Astrocyte of the spinal cord (primary cell): ENCODE measurements at regions not wholly inside any gene's neighbourhood (a gene's known extent, or its start where the extent isn't known, plus 50 kb on each side); places are given as distances from the start of the nearest gene placed in this dataset.

Experiments
- DNase-seq: peaks from one replicate; pipeline ENCODE4 v3.0.0; 2011; ENCODE audit warnings: low read depth, low spot score
- H3K4me3 ChIP-seq: 2 replicates; pipeline ENCODE4 v1.5.1; 2011; ENCODE audit warnings: low read depth, mild to moderate bottlenecking, low read length, moderate library complexity
- in situ Hi-C: cut with HindIII; loops from 2 replicates; pipeline ENCODE4 v1.10.0; 2017; ENCODE audit warnings: low sequenced_read_pairs
- TF ChIP-seq, protein P1 (sequence below): IDR thresholded peaks from 2 replicates; pipeline ENCODE4 v1.5.1; 2012; ENCODE audit warnings: low read depth, mild to moderate bottlenecking, low read length, inconsistent platforms

DNA sequence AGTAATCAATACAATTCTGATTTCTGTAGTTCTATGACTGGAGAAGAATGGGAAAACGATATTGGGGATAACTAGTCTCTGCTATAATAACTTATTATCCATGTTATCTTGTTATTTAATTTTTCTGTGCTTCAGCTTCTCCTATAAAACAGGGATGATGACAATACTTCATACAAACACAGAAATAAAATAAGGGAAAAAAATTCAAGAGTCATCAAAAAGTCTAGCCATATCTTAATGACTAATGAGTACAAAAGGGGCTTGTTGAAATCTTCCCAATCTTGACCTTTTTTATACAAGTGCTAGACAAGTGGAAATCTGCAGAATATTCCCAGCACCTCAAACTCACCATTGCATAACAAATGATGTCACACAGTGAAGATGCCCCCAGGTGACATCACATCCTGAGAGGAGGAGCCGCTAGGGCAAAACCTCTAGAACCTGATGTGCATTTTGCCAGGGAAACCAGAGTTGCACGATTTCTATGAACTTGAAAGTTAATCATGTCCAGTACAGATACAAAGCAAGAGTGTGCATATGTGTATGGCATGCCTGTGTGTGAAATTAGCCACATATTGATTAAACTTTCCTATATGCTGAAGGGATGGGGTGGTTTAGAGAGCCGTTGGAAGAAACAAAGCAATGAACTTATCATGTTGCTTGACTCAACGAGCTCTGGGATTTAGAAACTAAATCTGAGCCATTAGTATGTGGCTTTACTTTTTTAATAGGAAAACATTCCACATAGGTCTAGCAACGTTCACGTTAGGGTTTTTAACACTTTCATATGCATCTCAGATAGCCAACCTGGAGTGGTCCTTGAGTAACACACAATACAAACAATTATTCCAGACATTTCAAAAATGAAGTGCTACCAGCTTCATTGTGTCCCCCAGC is 278.9 kb downstream of the SLC4A3 start:
- no peak for DNase-seq
- in situ Hi-C loops = no loop called here
- H3K4me3 ChIP-seq = no peak overlapping the region
- TF ChIP-seq, protein P1, sequence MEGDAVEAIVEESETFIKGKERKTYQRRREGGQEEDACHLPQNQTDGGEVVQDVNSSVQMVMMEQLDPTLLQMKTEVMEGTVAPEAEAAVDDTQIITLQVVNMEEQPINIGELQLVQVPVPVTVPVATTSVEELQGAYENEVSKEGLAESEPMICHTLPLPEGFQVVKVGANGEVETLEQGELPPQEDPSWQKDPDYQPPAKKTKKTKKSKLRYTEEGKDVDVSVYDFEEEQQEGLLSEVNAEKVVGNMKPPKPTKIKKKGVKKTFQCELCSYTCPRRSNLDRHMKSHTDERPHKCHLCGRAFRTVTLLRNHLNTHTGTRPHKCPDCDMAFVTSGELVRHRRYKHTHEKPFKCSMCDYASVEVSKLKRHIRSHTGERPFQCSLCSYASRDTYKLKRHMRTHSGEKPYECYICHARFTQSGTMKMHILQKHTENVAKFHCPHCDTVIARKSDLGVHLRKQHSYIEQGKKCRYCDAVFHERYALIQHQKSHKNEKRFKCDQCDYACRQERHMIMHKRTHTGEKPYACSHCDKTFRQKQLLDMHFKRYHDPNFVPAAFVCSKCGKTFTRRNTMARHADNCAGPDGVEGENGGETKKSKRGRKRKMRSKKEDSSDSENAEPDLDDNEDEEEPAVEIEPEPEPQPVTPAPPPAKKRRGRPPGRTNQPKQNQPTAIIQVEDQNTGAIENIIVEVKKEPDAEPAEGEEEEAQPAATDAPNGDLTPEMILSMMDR = no peak

DNA sequence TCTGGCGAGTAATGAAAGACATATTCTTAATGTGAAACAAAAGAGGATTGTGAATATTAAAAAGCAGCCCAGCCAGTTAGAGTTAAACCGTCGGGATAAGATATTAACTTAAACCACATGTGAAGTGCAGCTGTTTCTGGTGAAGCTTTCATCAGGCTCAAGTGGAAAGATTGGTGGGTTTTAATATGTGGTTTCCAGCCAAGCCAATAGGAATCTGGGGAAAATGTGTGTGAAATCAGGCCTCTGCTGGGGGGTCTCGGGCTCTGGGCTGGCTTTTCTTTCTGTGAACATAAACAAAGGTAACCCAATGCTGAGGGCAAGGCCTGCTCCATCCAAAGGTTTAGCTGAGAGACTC is 279.6 kb downstream of the SLC4A3 start:
- in situ Hi-C loops = no loop called here

DNA sequence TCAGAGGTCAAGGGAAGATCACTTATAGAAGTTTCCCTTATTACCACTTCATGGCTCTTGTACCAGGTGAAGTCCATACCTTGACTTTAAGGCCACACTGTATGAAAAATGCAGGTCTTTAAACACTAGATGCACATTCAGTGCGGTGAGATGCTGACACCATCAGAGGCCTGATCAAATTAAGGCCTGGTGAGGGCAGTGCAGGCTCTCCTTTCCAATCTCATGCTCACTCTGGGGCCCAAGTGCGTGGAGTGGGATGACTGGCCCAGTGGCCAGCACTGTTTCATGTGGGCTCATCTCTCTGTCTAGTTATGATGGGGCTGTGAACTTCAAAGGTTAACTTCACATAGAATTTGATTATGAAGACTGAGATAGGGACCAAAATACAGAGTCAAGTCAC is 281.1 kb downstream of the SLC4A3 start:
- H3K4me3 ChIP-seq = no peak overlapping the region
- in situ Hi-C loops = no loop called here
- TF ChIP-seq, protein P1 = no peak
- no peak for DNase-seq

More for the DNA sequence above, 279.6 kb downstream of the SLC4A3 start:
- TF ChIP-seq, protein P1 = no peak
- DNase-seq = no peak
- no peak overlapping the region for H3K4me3 ChIP-seq

DNA sequence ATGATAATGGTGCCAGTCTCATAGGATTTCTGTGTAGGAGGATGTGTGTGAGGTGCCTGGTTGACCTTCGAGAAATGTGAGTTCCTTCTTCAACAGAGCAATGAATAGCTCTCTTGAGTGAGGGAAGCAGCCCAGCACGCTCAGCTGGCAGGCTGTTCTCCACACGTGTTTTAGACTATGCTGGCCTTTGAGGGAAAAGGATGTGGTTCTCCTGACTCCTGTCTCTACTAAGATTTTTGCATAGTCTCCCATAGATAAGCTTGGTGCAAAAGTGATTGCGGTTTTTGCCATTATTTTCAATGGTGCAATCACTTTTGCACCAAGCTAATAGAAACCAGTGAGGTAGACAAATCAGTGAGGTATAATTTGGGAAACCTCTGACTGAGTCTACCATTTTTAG is 284.1 kb downstream of the SLC4A3 start:
- H3K4me3 ChIP-seq = no peak overlapping the region
- in situ Hi-C loops = no loop called here
- DNase-seq = no peak
- TF ChIP-seq, protein P1 = no peak

DNA sequence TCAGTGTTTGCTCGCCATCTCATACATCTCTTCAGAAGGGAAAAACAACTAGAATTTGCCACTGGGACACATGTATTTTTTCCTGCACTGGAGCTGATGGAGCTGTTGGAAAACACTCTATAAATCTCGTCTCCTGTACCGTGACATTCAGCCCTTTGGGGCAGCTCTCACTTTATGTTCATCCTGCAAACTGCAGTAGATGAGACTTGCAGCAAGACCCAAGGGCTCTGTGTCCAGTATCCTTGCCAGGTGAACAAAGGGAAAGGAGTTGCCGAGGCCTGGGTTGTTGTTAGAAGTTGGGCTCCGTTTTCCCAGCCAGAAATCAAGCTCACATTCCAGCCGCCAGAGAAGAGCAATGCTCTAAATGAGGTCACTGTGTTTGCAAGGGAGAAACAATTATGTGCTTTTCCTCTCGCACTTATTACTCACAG is 285.1 kb downstream of the SLC4A3 start:
- TF ChIP-seq, protein P1 = peak; percentile 61
- H3K4me3 ChIP-seq = no peak overlapping the region
- in situ Hi-C loops = no loop called here
- peak; percentile 56 for DNase-seq

DNA sequence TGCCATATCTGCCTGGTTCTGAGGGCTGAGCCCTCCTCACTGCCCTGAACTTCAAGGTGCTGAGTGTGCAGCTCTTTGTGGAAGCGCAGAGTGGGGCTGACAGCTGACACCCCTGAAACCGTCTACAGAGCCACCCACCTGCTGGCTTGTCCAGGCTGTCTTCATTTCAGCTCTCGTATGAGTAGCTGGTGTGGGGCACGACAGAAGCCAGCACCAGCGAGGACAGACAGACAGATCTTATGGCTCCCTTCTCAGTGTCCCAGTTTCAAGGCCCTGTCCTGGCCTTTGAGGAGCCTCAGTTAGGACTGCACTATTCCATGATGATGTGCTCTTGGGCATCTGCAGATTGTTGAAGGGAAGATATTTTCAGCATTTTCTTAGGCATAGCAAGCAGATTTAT is 287.1 kb downstream of the SLC4A3 start:
- no peak overlapping the region for H3K4me3 ChIP-seq
- TF ChIP-seq, protein P1 = no peak
- no peak for DNase-seq
- in situ Hi-C loops = no loop called here
